Right lobe of liver (tissue), 6 donors: ENCODE measurements at regions not wholly inside any gene's neighbourhood (a gene's known extent, or its start where the extent isn't known, plus 50 kb on each side); places are given as distances from the start of the nearest gene placed in this dataset.

Source experiments
- ATAC-seq, 4 donors: fragments of 200-7000 bp; cut with Tn5 transposase; one replicate each; pipeline ENCODE4 v1.9.1; 2020; ENCODE audit warnings: mild to moderate bottlenecking in 4 of 4, moderate library complexity in 4 of 4
- DNase-seq, 3 donors: peaks; one replicate each; pipeline ENCODE4 v3.0.0-alpha.2; 2020
- H3K27ac ChIP-seq, 3 donors: fragments of 200-600 bp; one replicate each; pipeline ENCODE4 v1.8.0; 2022
- H3K27me3 ChIP-seq, 2 donors: fragments of 200-600 bp; one replicate each; pipeline ENCODE4 v1.8.0; 2022
- H3K36me3 ChIP-seq, 4 donors: fragments of 200-600 bp; sonication (generic) in 1 of 4; one replicate each; pipeline versions ENCODE4 v1.5.1 to v1.8.0; 2017 to 2022; ENCODE audit warnings: control low read depth in 1 of 4
- H3K4me1 ChIP-seq, 4 donors: fragments of 200-600 bp; sonication (generic) in 1 of 4; one replicate each; pipeline versions ENCODE4 v1.5.1 to v1.8.0; 2017 to 2022; ENCODE audit warnings: control low read depth in 1 of 4
- H3K4me3 ChIP-seq, 3 donors: fragments of 200-600 bp; one replicate each; pipeline ENCODE4 v1.8.0; 2022
- H3K9me3 ChIP-seq, 4 donors: fragments of 200-600 bp; sonication (generic) in 1 of 4; one replicate each; pipeline versions ENCODE4 v1.5.1 to v1.8.0; 2017 to 2022; ENCODE audit warnings: control low read depth in 1 of 4
- POLR2A ChIP-seq: fragments of 450-650 bp; IDR thresholded peaks from one replicate; pipeline ENCODE4 v1.6.1; 2017; ENCODE audit warnings: antibody characterized with exemption, mild to moderate bottlenecking
- WGBS: methylation state at CpG from one replicate; pipeline ENCODE4 v1.1.6; 2018; ENCODE audit warnings: low coverage, low lambda C conversion rate; ENCODE audit not compliant: insufficient coverage; ENCODE audit errors: missing lambda C conversion rate; 5-methylcytosine and 5-hydroxymethylcytosine counted together
- intact Hi-C, 2 donors: fragments of 100-400 bp; cut with DNase I; formaldehyde crosslinking; loops; one replicate each; pipeline versions ENCODE4 v1.11.2 to v1.14.1; 2022
- TF ChIP-seq, protein P1 (sequence below), 4 donors: fragments of 200-600 bp in 3 of 4; fragments of 450-650 bp in 1 of 4; IDR thresholded peaks; one replicate each; pipeline versions ENCODE4 v1.5.1 to v1.8.0; 2016 to 2022; ENCODE audit warnings: antibody characterized with exemption in 4 of 4, mild to moderate bottlenecking in 2 of 4
- donor health status: DM: no; HTN: yes; CAD: no.
- donor health status: DM: no; HTN: no; CAD: no.
- donor health status: DM: no; HTN: no; CAD: no.
- donor health status: DM: no; HTN: yes; CAD: no.
- donor health status: DM: no; HTN: yes; CAD: no.

DNA sequence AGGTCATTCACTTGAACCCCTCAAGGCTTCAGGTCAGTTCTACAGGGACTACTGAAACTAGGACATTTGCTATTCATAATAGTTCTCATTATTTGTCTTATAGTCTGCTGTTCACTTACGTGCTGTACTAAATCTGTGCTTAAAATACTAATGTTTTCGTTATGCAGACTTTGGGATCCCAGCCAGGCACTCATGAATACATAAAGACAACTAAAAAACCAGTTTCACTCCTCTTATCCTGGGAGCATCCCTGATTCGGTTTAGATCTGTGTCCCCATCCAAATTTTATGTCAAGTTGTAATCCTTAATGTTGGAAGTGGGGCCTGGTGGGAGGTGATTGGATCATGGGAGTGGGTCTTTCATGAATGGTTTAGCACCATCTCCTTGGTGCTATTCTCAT is 1291.8 kb downstream of the CDH11 start:
- no peak overlapping the region for H3K4me3 ChIP-seq
- no peak for TF ChIP-seq POLR2A
- TF ChIP-seq, protein P1, sequence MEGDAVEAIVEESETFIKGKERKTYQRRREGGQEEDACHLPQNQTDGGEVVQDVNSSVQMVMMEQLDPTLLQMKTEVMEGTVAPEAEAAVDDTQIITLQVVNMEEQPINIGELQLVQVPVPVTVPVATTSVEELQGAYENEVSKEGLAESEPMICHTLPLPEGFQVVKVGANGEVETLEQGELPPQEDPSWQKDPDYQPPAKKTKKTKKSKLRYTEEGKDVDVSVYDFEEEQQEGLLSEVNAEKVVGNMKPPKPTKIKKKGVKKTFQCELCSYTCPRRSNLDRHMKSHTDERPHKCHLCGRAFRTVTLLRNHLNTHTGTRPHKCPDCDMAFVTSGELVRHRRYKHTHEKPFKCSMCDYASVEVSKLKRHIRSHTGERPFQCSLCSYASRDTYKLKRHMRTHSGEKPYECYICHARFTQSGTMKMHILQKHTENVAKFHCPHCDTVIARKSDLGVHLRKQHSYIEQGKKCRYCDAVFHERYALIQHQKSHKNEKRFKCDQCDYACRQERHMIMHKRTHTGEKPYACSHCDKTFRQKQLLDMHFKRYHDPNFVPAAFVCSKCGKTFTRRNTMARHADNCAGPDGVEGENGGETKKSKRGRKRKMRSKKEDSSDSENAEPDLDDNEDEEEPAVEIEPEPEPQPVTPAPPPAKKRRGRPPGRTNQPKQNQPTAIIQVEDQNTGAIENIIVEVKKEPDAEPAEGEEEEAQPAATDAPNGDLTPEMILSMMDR (IDR thresholded peaks at IDR 0.05) = no peak
- DNase-seq (no peak), ATAC-seq (no peak)
- no peaks in the 10 kb centered on the region for H3K36me3 ChIP-seq
- H3K4me1 ChIP-seq = no peaks in the 10 kb centered on the region
- no peaks in the 10 kb centered on the region for H3K27me3 ChIP-seq
- no peaks in the 10 kb centered on the region for H3K9me3 ChIP-seq
- 29% methylated on average over 3 of the region's 3 CpGs for WGBS
- no peak overlapping the region for H3K27ac ChIP-seq
- intact Hi-C loops = no loop called here

DNA sequence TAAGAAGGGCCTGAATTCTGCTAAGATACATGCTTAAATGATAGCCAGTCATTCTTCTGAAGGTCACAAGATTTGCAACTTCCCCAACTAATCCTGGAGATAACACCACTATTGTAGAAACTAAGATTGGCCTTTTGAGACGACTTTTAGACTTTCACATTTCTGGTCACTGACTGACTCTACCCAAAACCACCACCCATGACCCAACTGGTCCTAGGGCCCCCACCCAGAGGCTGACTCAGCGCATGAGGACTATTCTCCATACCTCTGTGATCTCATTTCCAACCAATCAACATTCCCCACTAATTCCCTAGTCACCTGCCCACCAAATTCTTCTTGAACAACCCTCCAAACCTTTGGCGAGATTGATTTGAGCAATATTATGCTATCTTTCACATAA is 1299.0 kb downstream of the CDH11 start:
- H3K4me3 ChIP-seq = no peak overlapping the region
- TF ChIP-seq POLR2A = no peak
- TF ChIP-seq, protein P1 (IDR thresholded peaks at IDR 0.05) = no peak
- DNase-seq (no peak), ATAC-seq (no peak)
- H3K4me1 ChIP-seq = no peaks in the 10 kb centered on the region
- 61% methylated on average over 2 of the region's 3 CpGs for WGBS
- no peaks in the 10 kb centered on the region for H3K27me3 ChIP-seq
- H3K27ac ChIP-seq = no peak overlapping the region
- H3K36me3 ChIP-seq = no peaks in the 10 kb centered on the region
- H3K9me3 ChIP-seq = no peaks in the 10 kb centered on the region
- intact Hi-C loops = no loop called here

DNA sequence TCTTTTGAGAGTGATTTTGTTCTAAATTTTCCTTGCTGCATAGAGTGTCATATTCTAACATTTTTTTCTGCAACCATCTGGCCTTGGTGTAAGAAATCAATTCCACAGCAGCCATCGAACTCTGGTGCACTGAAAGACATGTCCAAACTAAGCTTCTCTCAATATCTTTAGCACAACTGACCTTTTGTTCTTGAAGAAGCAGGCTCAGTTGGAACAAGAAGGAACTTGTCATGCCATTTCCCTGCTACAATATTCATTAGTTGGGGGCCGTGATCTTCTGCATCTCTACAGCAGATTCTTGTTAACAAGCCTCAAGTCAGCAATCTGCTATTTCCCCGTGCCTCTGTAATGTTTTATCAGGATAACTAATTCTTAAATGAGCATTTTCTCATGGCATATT is 1305.6 kb downstream of the CDH11 start:
- TF ChIP-seq POLR2A = no peak
- TF ChIP-seq, protein P1 (IDR thresholded peaks at IDR 0.05) = no peak
- no peaks in the 10 kb centered on the region for H3K9me3 ChIP-seq
- ATAC-seq (no peak), DNase-seq (no peak)
- WGBS = 31% methylated on average over 3 of the region's 3 CpGs
- no peak overlapping the region for H3K27ac ChIP-seq
- H3K27me3 ChIP-seq = no peaks in the 10 kb centered on the region
- no peak overlapping the region for H3K4me3 ChIP-seq
- intact Hi-C loops = no loop called here
- H3K4me1 ChIP-seq = no peaks in the 10 kb centered on the region
- no peaks in the 10 kb centered on the region for H3K36me3 ChIP-seq

DNA sequence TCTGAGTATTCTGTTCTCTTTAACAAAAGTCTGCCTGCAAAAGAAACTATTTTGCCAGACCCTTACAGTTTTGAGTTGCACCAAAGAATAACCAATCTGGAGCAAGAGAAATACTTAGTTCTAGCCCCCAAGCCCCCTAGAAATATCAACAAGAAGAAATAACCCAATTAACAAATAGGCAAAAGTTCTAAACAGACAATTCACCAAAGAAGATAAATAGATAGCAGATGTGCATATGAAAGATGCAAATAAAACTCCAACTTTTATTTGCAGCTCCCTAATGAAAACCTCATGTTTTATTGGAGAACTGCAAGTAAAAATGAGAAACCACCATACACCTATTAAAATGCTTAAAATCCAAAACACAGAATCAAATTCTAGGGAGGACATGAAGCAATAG is 1308.0 kb downstream of the CDH11 start:
- intact Hi-C loops = no loop called here
- H3K9me3 ChIP-seq = no peaks in the 10 kb centered on the region
- DNase-seq (no peak), ATAC-seq (no peak)
- TF ChIP-seq, protein P1 (IDR thresholded peaks at IDR 0.05) = no peak
- TF ChIP-seq POLR2A = no peak
- no peak overlapping the region for H3K27ac ChIP-seq
- no peak overlapping the region for H3K4me3 ChIP-seq
- H3K27me3 ChIP-seq = no peaks in the 10 kb centered on the region
- no peaks in the 10 kb centered on the region for H3K36me3 ChIP-seq
- H3K4me1 ChIP-seq = no peaks in the 10 kb centered on the region

DNA sequence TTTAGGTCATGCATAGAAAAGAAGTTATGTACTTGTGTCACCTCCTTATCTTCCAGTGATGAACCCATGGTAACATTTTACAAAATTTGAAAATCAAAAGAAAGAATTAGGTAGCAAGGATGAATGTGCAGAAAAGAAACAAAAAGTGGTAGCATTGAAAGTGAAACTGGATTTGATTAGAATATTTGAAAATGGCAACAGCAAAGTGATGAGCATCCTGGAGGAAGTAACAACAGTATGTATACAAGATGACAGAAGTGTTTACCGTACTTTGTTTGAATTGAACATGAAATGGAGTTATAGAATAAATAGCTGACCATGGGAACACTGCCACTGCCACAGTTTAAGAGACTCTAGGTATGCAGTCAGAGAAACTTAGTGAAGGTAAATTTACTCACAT is 1313.1 kb downstream of the CDH11 start:
- H3K27me3 ChIP-seq = no peaks in the 10 kb centered on the region
- TF ChIP-seq, protein P1 (IDR thresholded peaks at IDR 0.05) = no peak
- no peak for TF ChIP-seq POLR2A
- H3K27ac ChIP-seq = no peak overlapping the region
- H3K9me3 ChIP-seq = no peaks in the 10 kb centered on the region
- no peak for DNase-seq
- no peaks in the 10 kb centered on the region for H3K36me3 ChIP-seq
- no peaks in the 10 kb centered on the region for H3K4me1 ChIP-seq
- intact Hi-C loops = no loop called here
- no peak for ATAC-seq
- H3K4me3 ChIP-seq = no peak overlapping the region
- WGBS = 55% methylated on average over 1 of the region's 1 CpG
